ENCODE measurements at regions not wholly inside any gene's neighbourhood (a gene's known extent, or its start where the extent isn't known, plus 50 kb on each side); places are given as distances from the start of the nearest gene placed in this dataset.

DNA sequence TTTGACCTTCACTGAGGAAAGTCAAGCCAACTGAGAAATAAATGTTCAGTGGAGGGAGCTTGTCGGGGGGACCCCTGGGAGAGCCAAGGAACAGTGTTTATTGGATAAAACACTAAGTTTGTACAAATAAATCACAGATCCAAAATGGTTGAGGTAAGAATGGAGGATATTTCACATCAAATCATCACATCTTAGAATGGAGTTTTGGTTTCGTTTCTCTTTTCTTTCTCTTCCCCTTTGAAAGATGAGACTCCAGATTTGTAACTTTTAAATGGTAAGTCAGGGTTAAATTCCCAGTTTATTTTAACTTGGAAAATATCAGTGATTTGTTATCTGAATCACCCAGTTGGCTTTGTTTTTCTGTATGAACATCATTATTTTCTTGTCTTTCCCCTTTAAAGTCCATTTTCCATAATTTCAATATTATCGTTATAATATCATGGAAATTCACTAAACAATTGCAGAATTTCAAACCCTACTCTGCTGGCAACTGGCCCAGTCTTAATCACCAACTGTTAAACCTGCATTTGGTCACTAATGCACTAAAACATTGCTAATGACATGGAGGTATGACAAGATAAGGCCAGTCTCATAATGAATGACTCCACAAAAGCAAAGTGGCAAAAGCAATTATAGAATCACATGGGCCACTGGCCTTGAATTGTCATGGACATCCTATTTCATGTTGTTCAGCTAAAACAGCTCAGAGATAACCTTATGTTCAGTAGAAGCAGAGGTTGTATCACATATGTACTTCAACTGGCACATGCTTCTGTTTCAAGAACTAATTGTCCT is 295.1 kb downstream of the SHOX2 start:
- intact Hi-C loops (cut with DNase I): no loop called here
- TF ChIP-seq POLR2AphosphoS5 (IDR thresholded peaks at IDR 0.05): no peak
- TF ChIP-seq, protein P1, sequence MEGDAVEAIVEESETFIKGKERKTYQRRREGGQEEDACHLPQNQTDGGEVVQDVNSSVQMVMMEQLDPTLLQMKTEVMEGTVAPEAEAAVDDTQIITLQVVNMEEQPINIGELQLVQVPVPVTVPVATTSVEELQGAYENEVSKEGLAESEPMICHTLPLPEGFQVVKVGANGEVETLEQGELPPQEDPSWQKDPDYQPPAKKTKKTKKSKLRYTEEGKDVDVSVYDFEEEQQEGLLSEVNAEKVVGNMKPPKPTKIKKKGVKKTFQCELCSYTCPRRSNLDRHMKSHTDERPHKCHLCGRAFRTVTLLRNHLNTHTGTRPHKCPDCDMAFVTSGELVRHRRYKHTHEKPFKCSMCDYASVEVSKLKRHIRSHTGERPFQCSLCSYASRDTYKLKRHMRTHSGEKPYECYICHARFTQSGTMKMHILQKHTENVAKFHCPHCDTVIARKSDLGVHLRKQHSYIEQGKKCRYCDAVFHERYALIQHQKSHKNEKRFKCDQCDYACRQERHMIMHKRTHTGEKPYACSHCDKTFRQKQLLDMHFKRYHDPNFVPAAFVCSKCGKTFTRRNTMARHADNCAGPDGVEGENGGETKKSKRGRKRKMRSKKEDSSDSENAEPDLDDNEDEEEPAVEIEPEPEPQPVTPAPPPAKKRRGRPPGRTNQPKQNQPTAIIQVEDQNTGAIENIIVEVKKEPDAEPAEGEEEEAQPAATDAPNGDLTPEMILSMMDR (IDR thresholded peaks at IDR 0.05): no peak
- TF ChIP-seq POLR2A (IDR thresholded peaks at IDR 0.05; ENCODE audit: low read depth): no peak
- no peak for TF ChIP-seq EP300 (IDR thresholded peaks at IDR 0.05)
- Histone ChIP-seq H3K36me3 (no peaks in the 10 kb centered on the region), H3K9me3 (no peaks in the 10 kb centered on the region), H3K27me3 (no peaks in the 10 kb centered on the region), H3K4me3 (no peak overlapping the region), H3K27ac (replicated peaks in 1 of 4) (no peak overlapping the region), H3K4me1 (no peaks in the 10 kb centered on the region)
- DNase-seq (ENCODE audit: extremely low spot score): no peak
- 81% methylated on average over 3 of the region's 3 CpGs for WGBS

DNA sequence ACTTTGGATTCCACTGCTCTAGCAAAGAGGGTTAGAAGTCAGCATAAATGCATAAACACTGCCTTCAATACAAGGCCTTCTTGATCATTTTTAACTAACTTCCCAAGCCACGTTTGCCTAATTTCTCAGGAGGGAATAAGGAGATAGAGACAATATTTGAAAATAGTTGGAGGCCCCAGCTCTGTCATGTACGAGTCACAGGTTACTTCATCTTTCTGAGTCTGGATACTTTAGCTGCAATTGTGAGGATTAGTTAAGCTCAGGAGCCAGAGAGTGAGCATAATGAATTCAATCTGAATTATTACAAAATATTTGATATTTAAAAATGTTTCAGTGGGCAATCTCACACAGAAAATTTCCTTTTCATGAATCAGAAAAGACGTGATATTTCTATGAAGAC is 298.9 kb downstream of the SHOX2 start:
- Histone ChIP-seq H3K27ac (replicated peaks in 1 of 4) (no peak overlapping the region), H3K4me1 (no peaks in the 10 kb centered on the region), H3K27me3 (no peaks in the 10 kb centered on the region), H3K9me3 (peaks cover 0 to 4% (median 0%) of the 10 kb centered on the region in 4 donors), H3K36me3 (no peaks in the 10 kb centered on the region), H3K4me3 (no peak overlapping the region)
- DNase-seq (ENCODE audit: extremely low spot score): no peak
- TF ChIP-seq POLR2A (IDR thresholded peaks at IDR 0.05; ENCODE audit: low read depth) (no peak), POLR2AphosphoS5 (IDR thresholded peaks at IDR 0.05) (no peak), EP300 (IDR thresholded peaks at IDR 0.05) (no peak)
- TF ChIP-seq, protein P1 (IDR thresholded peaks at IDR 0.05): no peak
- WGBS: 70% methylated on average over 3 of the region's 3 CpGs
- intact Hi-C loops (cut with DNase I): no loop called here

DNA sequence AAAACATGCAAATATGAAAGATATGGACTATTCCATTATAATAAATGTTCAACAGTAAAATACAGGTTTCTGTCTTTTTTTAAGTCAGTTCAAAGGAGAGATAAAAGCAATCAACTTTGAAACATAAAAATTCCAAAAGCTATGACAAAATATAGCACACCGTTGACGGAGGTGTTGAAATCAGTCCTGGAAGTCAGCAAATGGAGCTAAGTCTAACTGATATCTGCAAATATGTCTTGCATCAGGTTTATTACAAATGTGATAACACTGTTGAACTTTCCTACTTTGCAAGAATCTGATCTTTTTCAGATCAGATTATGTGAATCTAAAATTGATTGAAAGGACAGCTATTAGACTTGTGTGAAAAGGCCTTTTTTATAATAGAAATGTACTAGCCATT is 300.7 kb downstream of the SHOX2 start:
- Histone ChIP-seq H3K4me3 (no peak overlapping the region), H3K27me3 (no peaks in the 10 kb centered on the region), H3K9me3 (peaks cover 0 to 6% (median 5%) of the 10 kb centered on the region in 4 donors), H3K36me3 (no peaks in the 10 kb centered on the region), H3K4me1 (no peaks in the 10 kb centered on the region), H3K27ac (replicated peaks in 1 of 4) (no peak overlapping the region)
- intact Hi-C loops (cut with DNase I): no loop called here
- TF ChIP-seq, protein P1 (IDR thresholded peaks at IDR 0.05): no peak
- TF ChIP-seq POLR2AphosphoS5 (IDR thresholded peaks at IDR 0.05) (no peak), EP300 (IDR thresholded peaks at IDR 0.05) (no peak), POLR2A (IDR thresholded peaks at IDR 0.05; ENCODE audit: low read depth) (no peak)
- DNase-seq (ENCODE audit: extremely low spot score): no peak
- WGBS: 88% methylated on average over 2 of the region's 2 CpGs

DNA sequence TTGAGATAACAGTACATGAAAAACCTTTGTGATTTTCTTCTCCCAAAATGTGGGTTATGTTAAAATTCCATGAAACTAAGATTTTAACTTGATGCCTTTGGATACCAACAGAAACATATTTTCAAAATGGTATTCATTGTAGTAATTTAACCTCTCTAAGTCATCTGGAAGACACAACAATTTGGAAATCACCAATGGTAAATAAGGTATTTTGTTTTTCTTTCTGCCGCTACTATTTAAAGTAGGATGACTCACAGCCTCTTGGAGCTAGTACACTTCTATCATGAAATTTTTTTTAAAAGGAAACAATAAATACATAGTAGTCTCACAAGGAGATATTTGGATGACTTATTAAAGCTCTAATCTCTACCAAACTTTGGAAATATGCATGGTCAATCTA is 291.6 kb upstream of the VEPH1 start:
- Histone ChIP-seq H3K4me3 (no peak overlapping the region), H3K4me1 (peaks cover 0 to 3% (median 0%) of the 10 kb centered on the region in 4 donors), H3K27ac (replicated peaks in 1 of 4) (no peak overlapping the region), H3K9me3 (peaks cover 0 to 8% (median 0%) of the 10 kb centered on the region in 4 donors), H3K27me3 (no peaks in the 10 kb centered on the region), H3K36me3 (no peaks in the 10 kb centered on the region)
- 74% methylated on average over 1 of the region's 1 CpG for WGBS
- no peak for DNase-seq (ENCODE audit: extremely low spot score)
- TF ChIP-seq POLR2AphosphoS5 (IDR thresholded peaks at IDR 0.05): no peak
- no peak for TF ChIP-seq POLR2A (IDR thresholded peaks at IDR 0.05; ENCODE audit: low read depth)
- TF ChIP-seq, protein P1 (IDR thresholded peaks at IDR 0.05): no peak
- no peak for TF ChIP-seq EP300 (IDR thresholded peaks at IDR 0.05)
- intact Hi-C loops (cut with DNase I): no loop called here
